ENCODE measurements at regions not wholly inside any gene's neighbourhood (a gene's known extent, or its start where the extent isn't known, plus 50 kb on each side); places are given as distances from the start of the nearest gene placed in this dataset.

GRCh38 chr1:81695741-81696140, 105.0 kb upstream of the ADGRL2 start:
- DNase-seq, result no peak

GRCh38 chr1:81693316-81693715, 107.4 kb upstream of the ADGRL2 start:
- DNase-seq, result no peak

- no peak for DNase-seq
Measured at GRCh38 chr1:81690676-81691453, 109.9 kb upstream of the ADGRL2 start.

GRCh38 chr1:81689531-81689941, 111.2 kb upstream of the ADGRL2 start:
- no peak for DNase-seq

- DNase-seq, result no peak
Measured at GRCh38 chr1:81682490-81682889, 118.2 kb upstream of the ADGRL2 start.

- no peak for DNase-seq
Measured at GRCh38 chr1:81681601-81682266, 119.0 kb upstream of the ADGRL2 start.

GRCh38 chr1:81681114-81681513, 119.6 kb upstream of the ADGRL2 start:
- no peak for DNase-seq

GRCh38 chr1:81679942-81680341, 120.8 kb upstream of the ADGRL2 start:
- no peak for DNase-seq

GRCh38 chr1:81678779-81679178, 122.0 kb upstream of the ADGRL2 start:
- DNase-seq, result no peak

GRCh38 chr1:81672766-81673165, 128.0 kb upstream of the ADGRL2 start:
- DNase-seq, result no peak

- DNase-seq, result no peak
Measured at GRCh38 chr1:81671038-81671437, 129.7 kb upstream of the ADGRL2 start.

GRCh38 chr1:81670286-81670685, 130.4 kb upstream of the ADGRL2 start:
- no peak for DNase-seq

- DNase-seq, result no peak
Measured at GRCh38 chr1:81666586-81666985, 134.1 kb upstream of the ADGRL2 start.

GRCh38 chr1:81664341-81664740, 136.4 kb upstream of the ADGRL2 start:
- DNase-seq, result no peak

- no peak for DNase-seq
Measured at GRCh38 chr1:81662913-81663526, 137.7 kb upstream of the ADGRL2 start.

- DNase-seq, result no peak
Measured at GRCh38 chr1:81660286-81660685, 140.4 kb upstream of the ADGRL2 start.

GRCh38 chr1:81654657-81655056, 146.1 kb upstream of the ADGRL2 start:
- DNase-seq, result no peak

- no peak for DNase-seq
Measured at GRCh38 chr1:81654147-81654546, 146.6 kb upstream of the ADGRL2 start.

- no peak for DNase-seq
Measured at GRCh38 chr1:81650776-81651175, 150.0 kb upstream of the ADGRL2 start.

GRCh38 chr1:81635816-81636215, 164.9 kb upstream of the ADGRL2 start:
- no peak for DNase-seq

GRCh38 chr1:81634294-81634693, 166.4 kb upstream of the ADGRL2 start:
- DNase-seq, result no peak

- no peak for DNase-seq
Measured at GRCh38 chr1:81619156-81619555, 181.6 kb upstream of the ADGRL2 start.

- DNase-seq, result no peak
Measured at GRCh38 chr1:81618376-81618775, 182.4 kb upstream of the ADGRL2 start.

- DNase-seq, result no peak
Measured at GRCh38 chr1:81617308-81617967, 183.3 kb upstream of the ADGRL2 start.

All from activated T-cell treated with anti-CD3 and anti-CD28 coated beads, Interleukin-2, amount 50 U/mL, for 48 hours (primary cell).